Parathyroid adenoma (tissue), 2 donors: ENCODE measurements at regions not wholly inside any gene's neighbourhood (a gene's known extent, or its start where the extent isn't known, plus 50 kb on each side); places are given as distances from the start of the nearest gene placed in this dataset.

ENCODE experiments used
- H2AFZ ChIP-seq: fragments of 300-600 bp; sonication (generic); one replicate; pipeline ENCODE4 v1.7.0; 2017; ENCODE audit warnings: antibody characterized with exemption, mild to moderate bottlenecking
- H3K27ac ChIP-seq: fragments of 300-600 bp; sonication (generic); one replicate; pipeline ENCODE4 v1.7.0; 2017
- H3K27me3 ChIP-seq: fragments of 300-600 bp; sonication (generic); one replicate; pipeline ENCODE4 v1.7.0; 2017; ENCODE audit warnings: low read length; ENCODE audit not compliant: control insufficient read depth, insufficient read depth
- H3K36me3 ChIP-seq: fragments of 300-600 bp; sonication (generic); one replicate; pipeline ENCODE4 v1.7.0; 2017; ENCODE audit warnings: low read length; ENCODE audit not compliant: control insufficient read depth, insufficient read depth
- H3K4me1 ChIP-seq: fragments of 300-600 bp; sonication (generic); one replicate; pipeline ENCODE4 v1.7.0; 2017; ENCODE audit warnings: control low read depth
- H3K4me2 ChIP-seq: fragments of 300-600 bp; sonication (generic); one replicate; pipeline ENCODE4 v1.7.0; 2017; ENCODE audit warnings: low read length
- H3K4me3 ChIP-seq: fragments of 300-600 bp; sonication (generic); one replicate; pipeline ENCODE4 v1.7.0; 2017; ENCODE audit warnings: low read depth, low read length
- H3K79me2 ChIP-seq: fragments of 300-600 bp; sonication (generic); one replicate; pipeline ENCODE4 v1.7.0; 2017; ENCODE audit warnings: control low read depth
- H3K9ac ChIP-seq: fragments of 300-600 bp; sonication (generic); one replicate; pipeline ENCODE4 v1.7.0; 2017; ENCODE audit warnings: mild to moderate bottlenecking
- H3K9me3 ChIP-seq: fragments of 300-600 bp; sonication (generic); one replicate; pipeline ENCODE4 v1.7.0; 2017; ENCODE audit warnings: low read length; ENCODE audit not compliant: control insufficient read depth
- CTCF ChIP-seq: fragments of 300-600 bp; sonication (generic); IDR thresholded peaks from one replicate; pipeline ENCODE4 v1.7.0; 2017; ENCODE audit warnings: antibody characterized with exemption, mild to moderate bottlenecking
- donor health status: primary hyperparathyroidism.

GRCh38 chr13:79905018-79905417 is 424.1 kb downstream of the NDFIP2 start:
- Histone ChIP-seq H3K36me3 (no peaks in the 10 kb centered on the region), H2AFZ (no peak overlapping the region), H3K4me1 (no peaks in the 10 kb centered on the region), H3K27ac (no peak overlapping the region), H3K9ac (no peak overlapping the region), H3K79me2 (no peaks in the 10 kb centered on the region), H3K4me2 (no peak overlapping the region), H3K27me3 (no peaks in the 10 kb centered on the region), H3K4me3 (no peak overlapping the region), H3K9me3 (no peaks in the 10 kb centered on the region)
- no peak for TF ChIP-seq CTCF

GRCh38 chr13:79904581-79904980 is 423.6 kb downstream of the NDFIP2 start:
- no peak overlapping the region for H3K27ac ChIP-seq
- H3K9ac ChIP-seq: no peak overlapping the region
- H3K79me2 ChIP-seq: no peaks in the 10 kb centered on the region
- H3K4me1 ChIP-seq: no peaks in the 10 kb centered on the region
- H3K36me3 ChIP-seq: no peaks in the 10 kb centered on the region
- H3K4me2 ChIP-seq: no peak overlapping the region
- no peak overlapping the region for H3K4me3 ChIP-seq
- H3K27me3 ChIP-seq: no peaks in the 10 kb centered on the region
- H2AFZ ChIP-seq: no peak overlapping the region
- TF ChIP-seq CTCF: no peak
- H3K9me3 ChIP-seq: no peaks in the 10 kb centered on the region

DNA sequence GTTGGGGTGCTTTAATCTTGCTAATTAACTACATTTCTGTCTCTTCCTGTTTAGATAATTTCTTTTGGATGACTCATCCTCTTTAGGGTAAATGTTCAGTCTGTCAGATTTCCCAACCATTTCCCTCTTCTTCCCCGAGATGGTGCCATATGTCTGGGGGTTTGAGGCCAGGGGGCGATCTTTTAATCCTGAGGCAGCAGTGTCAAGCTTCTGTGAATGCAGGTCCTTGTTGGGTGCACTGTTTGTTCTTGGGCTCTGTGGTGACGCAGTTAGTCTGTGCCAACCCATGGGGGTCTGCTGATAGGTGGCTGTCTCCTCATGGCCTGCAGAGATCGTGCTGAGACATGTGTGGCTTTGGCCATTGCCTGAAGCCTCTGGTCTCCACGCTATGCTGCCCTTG is 420.4 kb downstream of the NDFIP2 start:
- Histone ChIP-seq H3K9ac (no peak overlapping the region), H2AFZ (no peak overlapping the region), H3K79me2 (no peaks in the 10 kb centered on the region), H3K4me3 (no peak overlapping the region), H3K27me3 (no peaks in the 10 kb centered on the region), H3K4me2 (no peak overlapping the region), H3K27ac (no peak overlapping the region), H3K36me3 (no peaks in the 10 kb centered on the region), H3K4me1 (no peaks in the 10 kb centered on the region), H3K9me3 (no peaks in the 10 kb centered on the region)
- TF ChIP-seq CTCF: no peak

DNA sequence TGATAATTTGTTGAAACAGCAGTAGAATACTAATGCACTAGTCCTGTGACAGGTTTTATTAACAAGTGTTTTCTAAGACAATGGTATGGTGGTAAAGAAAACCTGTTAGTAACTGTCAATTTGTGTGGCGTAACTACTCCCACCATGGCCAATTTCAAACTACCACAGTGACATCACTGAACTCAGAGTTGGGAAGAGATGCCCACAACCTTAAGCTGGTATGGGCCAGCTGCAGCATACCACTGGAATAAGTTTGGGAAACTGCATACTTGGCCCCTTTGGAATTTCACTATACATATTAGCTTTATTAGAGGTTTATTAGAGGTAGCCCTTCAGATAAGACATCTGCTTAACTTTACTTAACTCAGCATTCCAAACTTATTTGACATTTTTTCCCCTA is 419.4 kb downstream of the NDFIP2 start:
- no peak overlapping the region for H2AFZ ChIP-seq
- no peaks in the 10 kb centered on the region for H3K79me2 ChIP-seq
- no peaks in the 10 kb centered on the region for H3K36me3 ChIP-seq
- H3K4me2 ChIP-seq: no peak overlapping the region
- no peak for TF ChIP-seq CTCF
- H3K9me3 ChIP-seq: no peaks in the 10 kb centered on the region
- H3K4me1 ChIP-seq: no peaks in the 10 kb centered on the region
- no peak overlapping the region for H3K9ac ChIP-seq
- no peaks in the 10 kb centered on the region for H3K27me3 ChIP-seq
- H3K27ac ChIP-seq: no peak overlapping the region
- no peak overlapping the region for H3K4me3 ChIP-seq

DNA sequence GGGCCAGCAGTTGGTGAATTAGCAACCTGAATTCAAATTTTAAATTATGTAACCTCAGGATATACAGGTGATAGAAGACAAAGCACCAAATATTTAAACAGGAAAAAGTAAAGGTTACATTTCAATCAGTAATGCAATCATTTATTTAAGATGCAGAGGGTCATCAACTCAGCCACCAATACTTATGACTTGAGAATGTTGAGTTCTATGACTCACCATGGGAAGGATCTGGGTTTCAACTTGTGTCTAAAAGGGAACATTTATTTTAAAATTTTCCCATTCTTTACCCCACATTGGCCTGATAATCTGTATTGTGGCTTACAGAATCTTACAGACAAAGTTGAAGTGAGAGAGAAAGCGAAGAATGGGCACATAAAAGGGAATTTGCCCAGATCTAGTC is 418.0 kb downstream of the NDFIP2 start:
- no peak for TF ChIP-seq CTCF
- Histone ChIP-seq H3K36me3 (no peaks in the 10 kb centered on the region), H3K4me1 (no peaks in the 10 kb centered on the region), H3K9ac (no peak overlapping the region), H3K79me2 (no peaks in the 10 kb centered on the region), H3K4me2 (no peak overlapping the region), H2AFZ (no peak overlapping the region), H3K27ac (no peak overlapping the region), H3K4me3 (no peak overlapping the region), H3K9me3 (no peaks in the 10 kb centered on the region), H3K27me3 (no peaks in the 10 kb centered on the region)
